Epithelial cell of esophagus (primary cell): ENCODE measurements at regions not wholly inside any gene's neighbourhood (a gene's known extent, or its start where the extent isn't known, plus 50 kb on each side); places are given as distances from the start of the nearest gene placed in this dataset.

Experiments
- DNase-seq: peaks from one replicate; pipeline ENCODE4 v3.0.0; 2010; ENCODE audit warnings: low read depth
- H3K4me3 ChIP-seq: 2 replicates; pipeline ENCODE4 v1.5.1; 2011; ENCODE audit warnings: mild to moderate bottlenecking, low read length, control low read depth
- CTCF ChIP-seq: IDR thresholded peaks from 2 replicates; pipeline ENCODE4 v1.5.1; 2011; ENCODE audit warnings: low read depth, mild to moderate bottlenecking, low read length, control low read depth, inconsistent platforms; ENCODE audit not compliant: insufficient read depth; ENCODE audit errors: missing control alignments

- DNase-seq: peak; percentile 21
- no peak for TF ChIP-seq CTCF
- H3K4me3 ChIP-seq: no peak overlapping the region
These were observed 161.9 kb upstream of the SIX2 start for GRCh38 chr2:45171136-45171501.

GRCh38 chr2:45170191-45171135 is 161.2 kb upstream of the SIX2 start:
- TF ChIP-seq CTCF: no peak
- peak overlapping the region; percentile 56 for H3K4me3 ChIP-seq
- no peak for DNase-seq

GRCh38 chr2:45169339-45170190 is 160.3 kb upstream of the SIX2 start:
- no peak for TF ChIP-seq CTCF
- DNase-seq: peak; percentile 38
- peak overlapping the region; percentile 56 for H3K4me3 ChIP-seq

GRCh38 chr2:45168711-45169338 is 159.6 kb upstream of the SIX2 start:
- H3K4me3 ChIP-seq: peak overlapping the region; percentile 56
- peak; percentile 36 for DNase-seq
- TF ChIP-seq CTCF: peak; percentile 4

- peak overlapping the region; percentile 56 for H3K4me3 ChIP-seq
- TF ChIP-seq CTCF: no peak
- DNase-seq: no peak
These were observed 158.8 kb upstream of the SIX2 start for GRCh38 chr2:45167920-45168629.

- no peak for TF ChIP-seq CTCF
- no peak for DNase-seq
- H3K4me3 ChIP-seq: no peak overlapping the region
These were observed 157.1 kb upstream of the SIX2 start for GRCh38 chr2:45166229-45166890.
